ENCODE measurements at regions not wholly inside any gene's neighbourhood (a gene's known extent, or its start where the extent isn't known, plus 50 kb on each side); places are given as distances from the start of the nearest gene placed in this dataset.

- TF ChIP-seq, protein P1, sequence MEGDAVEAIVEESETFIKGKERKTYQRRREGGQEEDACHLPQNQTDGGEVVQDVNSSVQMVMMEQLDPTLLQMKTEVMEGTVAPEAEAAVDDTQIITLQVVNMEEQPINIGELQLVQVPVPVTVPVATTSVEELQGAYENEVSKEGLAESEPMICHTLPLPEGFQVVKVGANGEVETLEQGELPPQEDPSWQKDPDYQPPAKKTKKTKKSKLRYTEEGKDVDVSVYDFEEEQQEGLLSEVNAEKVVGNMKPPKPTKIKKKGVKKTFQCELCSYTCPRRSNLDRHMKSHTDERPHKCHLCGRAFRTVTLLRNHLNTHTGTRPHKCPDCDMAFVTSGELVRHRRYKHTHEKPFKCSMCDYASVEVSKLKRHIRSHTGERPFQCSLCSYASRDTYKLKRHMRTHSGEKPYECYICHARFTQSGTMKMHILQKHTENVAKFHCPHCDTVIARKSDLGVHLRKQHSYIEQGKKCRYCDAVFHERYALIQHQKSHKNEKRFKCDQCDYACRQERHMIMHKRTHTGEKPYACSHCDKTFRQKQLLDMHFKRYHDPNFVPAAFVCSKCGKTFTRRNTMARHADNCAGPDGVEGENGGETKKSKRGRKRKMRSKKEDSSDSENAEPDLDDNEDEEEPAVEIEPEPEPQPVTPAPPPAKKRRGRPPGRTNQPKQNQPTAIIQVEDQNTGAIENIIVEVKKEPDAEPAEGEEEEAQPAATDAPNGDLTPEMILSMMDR (IDR thresholded peaks at IDR 0.05): no peak
- TF ChIP-seq POLR2A (IDR thresholded peaks at IDR 0.05): no peak
Observed at GRCh38 chr7:96388620-96389383, 66.9 kb upstream of the SLC25A13 start.
